Upper lobe of right lung (tissue), 1 donor: ENCODE measurements at regions not wholly inside any gene's neighbourhood (a gene's known extent, or its start where the extent isn't known, plus 50 kb on each side); places are given as distances from the start of the nearest gene placed in this dataset.

Experiments
- ATAC-seq: fragments of 200-7000 bp; cut with Tn5 transposase; one replicate; pipeline ENCODE4 v1.9.1; 2020; ENCODE audit warnings: mild to moderate bottlenecking, moderate library complexity
- DNase-seq: peaks from one replicate; pipeline ENCODE4 v3.0.0-alpha.2; 2020
- H3K27ac ChIP-seq: fragments of 200-600 bp; one replicate; pipeline ENCODE4 v1.8.0; 2022
- H3K27me3 ChIP-seq: fragments of 200-600 bp; one replicate; pipeline ENCODE4 v1.8.0; 2022; ENCODE audit warnings: mild to moderate bottlenecking
- H3K36me3 ChIP-seq: fragments of 200-600 bp; one replicate; pipeline ENCODE4 v1.8.0; 2022
- H3K4me1 ChIP-seq: fragments of 200-600 bp; one replicate; pipeline ENCODE4 v1.8.0; 2022
- H3K4me3 ChIP-seq: fragments of 200-600 bp; one replicate; pipeline ENCODE4 v1.8.0; 2022; ENCODE audit warnings: mild to moderate bottlenecking
- H3K9me3 ChIP-seq: fragments of 200-600 bp; one replicate; pipeline ENCODE4 v1.8.0; 2022
- CTCF ChIP-seq: fragments of 200-600 bp; IDR thresholded peaks from one replicate; pipeline ENCODE4 v1.8.0; 2022; ENCODE audit warnings: antibody characterized with exemption
- intact Hi-C: fragments of 100-400 bp; cut with DNase I; formaldehyde crosslinking; loops from one replicate; pipeline ENCODE4 v1.11.0; 2022
- donor health status: DM: no; HTN: yes; CAD: no; lungs with severe emphysema.

- intact Hi-C loops: no loop called here
- ATAC-seq: no peak
- no peaks in the 10 kb centered on the region for H3K9me3 ChIP-seq
- H3K27me3 ChIP-seq: no peaks in the 10 kb centered on the region
- H3K4me3 ChIP-seq: no peak overlapping the region
- H3K36me3 ChIP-seq: no peaks in the 10 kb centered on the region
- no peak for DNase-seq
- no peaks in the 10 kb centered on the region for H3K4me1 ChIP-seq
- no peak overlapping the region for H3K27ac ChIP-seq
- no peak for TF ChIP-seq CTCF
Observed at GRCh38 chr7:25718596-25718995, 433.4 kb upstream of the NFE2L3 start.

- no peak for DNase-seq
- no peak overlapping the region for H3K4me3 ChIP-seq
- no peaks in the 10 kb centered on the region for H3K27me3 ChIP-seq
- intact Hi-C loops: no loop called here
- H3K36me3 ChIP-seq: no peaks in the 10 kb centered on the region
- ATAC-seq: no peak
- no peaks in the 10 kb centered on the region for H3K9me3 ChIP-seq
- no peaks in the 10 kb centered on the region for H3K4me1 ChIP-seq
- no peak for TF ChIP-seq CTCF
- no peak overlapping the region for H3K27ac ChIP-seq
Observed at GRCh38 chr7:25719190-25719896, 432.7 kb upstream of the NFE2L3 start.

GRCh38 chr7:25720427-25720826, 431.6 kb upstream of the NFE2L3 start:
- H3K4me3 ChIP-seq: no peak overlapping the region
- TF ChIP-seq CTCF: peak; percentile 31
- H3K9me3 ChIP-seq: no peaks in the 10 kb centered on the region
- no peak for DNase-seq
- H3K36me3 ChIP-seq: no peaks in the 10 kb centered on the region
- H3K4me1 ChIP-seq: no peaks in the 10 kb centered on the region
- intact Hi-C loops: no loop called here
- no peak overlapping the region for H3K27ac ChIP-seq
- ATAC-seq: no peak
- no peaks in the 10 kb centered on the region for H3K27me3 ChIP-seq

GRCh38 chr7:25722856-25723255, 429.1 kb upstream of the NFE2L3 start:
- intact Hi-C loops: no loop called here
- ATAC-seq (no peak), DNase-seq (no peak)
- H3K9me3 ChIP-seq: no peaks in the 10 kb centered on the region
- H3K4me1 ChIP-seq: no peaks in the 10 kb centered on the region
- no peaks in the 10 kb centered on the region for H3K36me3 ChIP-seq
- no peak overlapping the region for H3K27ac ChIP-seq
- H3K4me3 ChIP-seq: no peak overlapping the region
- H3K27me3 ChIP-seq: no peaks in the 10 kb centered on the region
- no peak for TF ChIP-seq CTCF

- no peaks in the 10 kb centered on the region for H3K36me3 ChIP-seq
- H3K27ac ChIP-seq: peak overlapping the region; percentile 61
- intact Hi-C loops: no loop called here
- H3K4me3 ChIP-seq: no peak overlapping the region
- TF ChIP-seq CTCF: no peak
- no peaks in the 10 kb centered on the region for H3K9me3 ChIP-seq
- no peaks in the 10 kb centered on the region for H3K4me1 ChIP-seq
- no peaks in the 10 kb centered on the region for H3K27me3 ChIP-seq
- DNase-seq: no peak
- no peak for ATAC-seq
Observed at GRCh38 chr7:25725451-25725850, 426.5 kb upstream of the NFE2L3 start.
